Liver (tissue), 8 donors: ENCODE measurements at regions not wholly inside any gene's neighbourhood (a gene's known extent, or its start where the extent isn't known, plus 50 kb on each side); places are given as distances from the start of the nearest gene placed in this dataset.

Source experiments
- DNase-seq: peaks from one replicate; pipeline ENCODE4 v3.0.0-alpha.2; 2017; ENCODE audit warnings: low spot score
- H3K27ac ChIP-seq, 2 donors: one replicate each; pipeline ENCODE4 v1.7.0; 2013; ENCODE audit warnings: inconsistent platforms in 2 of 2, low read length in 2 of 2, control low read depth in 1 of 2, low read depth in 1 of 2, mild to moderate bottlenecking in 1 of 2
- H3K27me3 ChIP-seq, 4 donors: one replicate each; pipeline versions ENCODE4 v1.6.1 to v1.7.0; 2013; ENCODE audit warnings: low read length in 3 of 4, inconsistent platforms in 1 of 4, mild to moderate bottlenecking in 1 of 4, moderate library complexity in 1 of 4; ENCODE audit not compliant: control insufficient read depth in 4 of 4, insufficient read depth in 4 of 4
- H3K36me3 ChIP-seq, 4 donors: one replicate each; pipeline versions ENCODE4 v1.6.1 to v1.7.0; 2013; ENCODE audit warnings: low read length in 3 of 4, mild to moderate bottlenecking in 3 of 4, low read depth in 1 of 4, moderate library complexity in 1 of 4; ENCODE audit not compliant: control insufficient read depth in 4 of 4, insufficient read depth in 3 of 4
- H3K4me1 ChIP-seq, 4 donors: one replicate each; pipeline versions ENCODE4 v1.6.1 to v1.7.0; 2013; ENCODE audit warnings: low read length in 3 of 4, mild to moderate bottlenecking in 3 of 4, moderate library complexity in 1 of 4; ENCODE audit not compliant: control insufficient read depth in 4 of 4, insufficient read depth in 4 of 4
- H3K4me3 ChIP-seq, 3 donors: one replicate each; pipeline versions ENCODE4 v1.6.1 to v1.7.0; 2013; ENCODE audit warnings: low read length in 3 of 3, control low read depth in 1 of 3, low read depth in 1 of 3, mild to moderate bottlenecking in 1 of 3
- H3K9ac ChIP-seq, 2 donors: one replicate each; pipeline ENCODE4 v1.7.0; 2013; ENCODE audit warnings: low read length in 2 of 2, mild to moderate bottlenecking in 2 of 2, moderate library complexity in 2 of 2, control low read depth in 1 of 2, low read depth in 1 of 2
- H3K9me3 ChIP-seq, 4 donors: one replicate each; pipeline versions ENCODE4 v1.6.1 to v1.7.0; 2013; ENCODE audit warnings: low read length in 3 of 4; ENCODE audit not compliant: control insufficient read depth in 4 of 4
- EGR1 ChIP-seq, 2 donors: IDR thresholded peaks; 2 replicates each; pipeline ENCODE4 v1.6.1; 2016 to 2018; ENCODE audit warnings: antibody characterized with exemption in 2 of 2, low read depth in 2 of 2
- FOXA1 ChIP-seq: IDR thresholded peaks from 2 replicates; pipeline ENCODE4 v1.6.1; 2016; ENCODE audit warnings: antibody characterized with exemption
- FOXA2 ChIP-seq: IDR thresholded peaks from 2 replicates; pipeline ENCODE4 v1.6.1; 2016; ENCODE audit warnings: antibody characterized with exemption
- GABPA ChIP-seq, 2 donors: IDR thresholded peaks in 1 of 2; conservative IDR thresholded peaks in 1 of 2; 2 replicates each; pipeline ENCODE4 v1.6.1; 2016; ENCODE audit warnings: antibody characterized with exemption in 2 of 2, mild to moderate bottlenecking in 1 of 2, moderate library complexity in 1 of 2
- HNF4A ChIP-seq, 2 donors: conservative IDR thresholded peaks; 2 replicates each; pipeline ENCODE4 v1.6.1; 2016; ENCODE audit warnings: antibody characterized with exemption in 2 of 2, mild to moderate bottlenecking in 2 of 2
- HNF4G ChIP-seq: IDR thresholded peaks from 2 replicates; pipeline ENCODE4 v1.6.1; 2016; ENCODE audit warnings: antibody characterized with exemption
- JUND ChIP-seq, 2 donors: IDR thresholded peaks; 2 replicates each; pipeline ENCODE4 v1.6.1; 2016; ENCODE audit warnings: antibody characterized with exemption in 2 of 2
- NR2F2 ChIP-seq: IDR thresholded peaks from 2 replicates; pipeline ENCODE4 v1.6.1; 2016; ENCODE audit warnings: antibody characterized with exemption
- RAD21 ChIP-seq, 2 donors: IDR thresholded peaks; 2 replicates each; pipeline ENCODE4 v1.6.1; 2016; ENCODE audit warnings: antibody characterized with exemption in 2 of 2, mild to moderate bottlenecking in 2 of 2
- RXRA ChIP-seq, 2 donors: IDR thresholded peaks; 2 replicates each; pipeline ENCODE4 v1.6.1; 2017 to 2018; ENCODE audit warnings: antibody characterized with exemption in 2 of 2, mild to moderate bottlenecking in 1 of 2
- SP1 ChIP-seq: IDR thresholded peaks from 2 replicates; pipeline ENCODE4 v1.6.1; 2018; ENCODE audit warnings: antibody characterized with exemption, mild to moderate bottlenecking
- TAF1 ChIP-seq: conservative IDR thresholded peaks from 2 replicates; pipeline ENCODE4 v1.6.1; 2016; ENCODE audit warnings: antibody characterized with exemption, mild to moderate bottlenecking
- YY1 ChIP-seq: IDR thresholded peaks from 2 replicates; pipeline ENCODE4 v1.6.1; 2016; ENCODE audit warnings: antibody characterized with exemption, mild to moderate bottlenecking
- WGBS: extraction: QIAGEN DNeasy Blood & Tissue Kit; methylation state at CpG from one replicate; pipeline ENCODE4 v1.1.7; 2013; 5-methylcytosine and 5-hydroxymethylcytosine counted together
- TF ChIP-seq, protein P1 (sequence below): IDR thresholded peaks from 2 replicates; pipeline ENCODE4 v1.6.1; 2016; ENCODE audit warnings: antibody characterized with exemption, mild to moderate bottlenecking
- TF ChIP-seq, protein P2 (sequence below): IDR thresholded peaks from 2 replicates; pipeline ENCODE4 v1.6.1; 2016; ENCODE audit warnings: antibody characterized with exemption
- TF ChIP-seq, protein P3 (sequence below): IDR thresholded peaks from 2 replicates; pipeline ENCODE4 v1.6.1; 2016; ENCODE audit warnings: antibody characterized with exemption
- TF ChIP-seq, protein P4 (sequence below): fragments of 150-350 bp; IDR thresholded peaks from 2 replicates; pipeline ENCODE4 v1.5.1; 2017; ENCODE audit warnings: improper control_type of control experiment, low read depth, low read length; ENCODE audit not compliant: missing input control
- TF ChIP-seq, protein P5 (sequence below): IDR thresholded peaks from 2 replicates; pipeline ENCODE4 v1.6.1; 2016; ENCODE audit warnings: antibody characterized with exemption
- donor health status: healthy.
- donor health status: healthy.
- donor health status: healthy.
- donor health status: healthy.
- donor health status: healthy.

DNA sequence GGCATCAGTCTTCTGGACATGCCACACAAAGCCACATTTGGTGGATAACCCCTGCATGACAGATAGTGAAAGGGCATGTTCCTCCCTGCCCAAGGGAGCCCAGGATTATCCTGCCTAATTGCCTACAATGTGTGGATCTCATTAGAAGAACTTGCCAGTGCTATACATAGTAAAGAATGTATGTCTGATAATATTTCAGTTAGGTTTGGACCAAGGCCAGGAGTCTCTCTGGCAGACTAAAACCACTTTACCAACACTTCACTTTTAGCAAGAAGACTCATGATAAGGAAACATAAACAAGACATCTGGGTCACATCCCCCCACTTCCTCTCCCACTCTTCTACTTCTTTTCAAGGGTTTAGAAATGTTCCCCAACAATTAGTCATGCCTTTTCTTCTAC, 196.7 kb downstream of the MTERF1 start (continued):
- TF ChIP-seq, protein P1, sequence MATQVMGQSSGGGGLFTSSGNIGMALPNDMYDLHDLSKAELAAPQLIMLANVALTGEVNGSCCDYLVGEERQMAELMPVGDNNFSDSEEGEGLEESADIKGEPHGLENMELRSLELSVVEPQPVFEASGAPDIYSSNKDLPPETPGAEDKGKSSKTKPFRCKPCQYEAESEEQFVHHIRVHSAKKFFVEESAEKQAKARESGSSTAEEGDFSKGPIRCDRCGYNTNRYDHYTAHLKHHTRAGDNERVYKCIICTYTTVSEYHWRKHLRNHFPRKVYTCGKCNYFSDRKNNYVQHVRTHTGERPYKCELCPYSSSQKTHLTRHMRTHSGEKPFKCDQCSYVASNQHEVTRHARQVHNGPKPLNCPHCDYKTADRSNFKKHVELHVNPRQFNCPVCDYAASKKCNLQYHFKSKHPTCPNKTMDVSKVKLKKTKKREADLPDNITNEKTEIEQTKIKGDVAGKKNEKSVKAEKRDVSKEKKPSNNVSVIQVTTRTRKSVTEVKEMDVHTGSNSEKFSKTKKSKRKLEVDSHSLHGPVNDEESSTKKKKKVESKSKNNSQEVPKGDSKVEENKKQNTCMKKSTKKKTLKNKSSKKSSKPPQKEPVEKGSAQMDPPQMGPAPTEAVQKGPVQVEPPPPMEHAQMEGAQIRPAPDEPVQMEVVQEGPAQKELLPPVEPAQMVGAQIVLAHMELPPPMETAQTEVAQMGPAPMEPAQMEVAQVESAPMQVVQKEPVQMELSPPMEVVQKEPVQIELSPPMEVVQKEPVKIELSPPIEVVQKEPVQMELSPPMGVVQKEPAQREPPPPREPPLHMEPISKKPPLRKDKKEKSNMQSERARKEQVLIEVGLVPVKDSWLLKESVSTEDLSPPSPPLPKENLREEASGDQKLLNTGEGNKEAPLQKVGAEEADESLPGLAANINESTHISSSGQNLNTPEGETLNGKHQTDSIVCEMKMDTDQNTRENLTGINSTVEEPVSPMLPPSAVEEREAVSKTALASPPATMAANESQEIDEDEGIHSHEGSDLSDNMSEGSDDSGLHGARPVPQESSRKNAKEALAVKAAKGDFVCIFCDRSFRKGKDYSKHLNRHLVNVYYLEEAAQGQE: no peak
- TF ChIP-seq HNF4A (conservative IDR thresholded peaks at IDR 0.05) (no peak), RXRA (IDR thresholded peaks at IDR 0.05) (no peak), SP1 (no peak)

DNA sequence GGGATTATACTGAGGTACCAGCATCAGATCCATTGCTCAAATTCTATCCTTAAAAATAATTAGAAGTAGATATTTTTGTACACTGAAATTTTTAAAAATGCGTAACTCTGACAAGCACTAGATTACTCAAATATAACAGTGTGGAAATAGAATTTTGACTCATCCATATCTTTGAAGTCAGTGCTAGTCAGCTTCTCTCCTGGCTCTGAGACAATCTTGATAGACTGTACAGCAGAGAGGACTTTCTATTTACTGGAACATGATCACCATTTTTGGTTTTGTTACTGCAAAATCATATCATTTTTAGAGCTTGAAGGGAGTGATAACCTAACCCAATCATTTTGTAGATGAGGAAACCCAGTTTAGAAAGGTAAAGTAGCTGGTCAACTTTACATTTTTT, 195.0 kb downstream of the MTERF1 start:
- peaks cover 1 to 16% (median 8%) of the 10 kb centered on the region in 4 donors for H3K9me3 ChIP-seq
- DNase-seq: no peak
- TF ChIP-seq YY1: no peak
- TF ChIP-seq, protein P2, sequence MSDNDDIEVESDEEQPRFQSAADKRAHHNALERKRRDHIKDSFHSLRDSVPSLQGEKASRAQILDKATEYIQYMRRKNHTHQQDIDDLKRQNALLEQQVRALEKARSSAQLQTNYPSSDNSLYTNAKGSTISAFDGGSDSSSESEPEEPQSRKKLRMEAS: no peak
- no peak for TF ChIP-seq NR2F2
- TF ChIP-seq SP1: no peak
- TF ChIP-seq FOXA2: no peak
- TF ChIP-seq FOXA1: no peak
- TF ChIP-seq TAF1: no peak
- TF ChIP-seq, protein P3, sequence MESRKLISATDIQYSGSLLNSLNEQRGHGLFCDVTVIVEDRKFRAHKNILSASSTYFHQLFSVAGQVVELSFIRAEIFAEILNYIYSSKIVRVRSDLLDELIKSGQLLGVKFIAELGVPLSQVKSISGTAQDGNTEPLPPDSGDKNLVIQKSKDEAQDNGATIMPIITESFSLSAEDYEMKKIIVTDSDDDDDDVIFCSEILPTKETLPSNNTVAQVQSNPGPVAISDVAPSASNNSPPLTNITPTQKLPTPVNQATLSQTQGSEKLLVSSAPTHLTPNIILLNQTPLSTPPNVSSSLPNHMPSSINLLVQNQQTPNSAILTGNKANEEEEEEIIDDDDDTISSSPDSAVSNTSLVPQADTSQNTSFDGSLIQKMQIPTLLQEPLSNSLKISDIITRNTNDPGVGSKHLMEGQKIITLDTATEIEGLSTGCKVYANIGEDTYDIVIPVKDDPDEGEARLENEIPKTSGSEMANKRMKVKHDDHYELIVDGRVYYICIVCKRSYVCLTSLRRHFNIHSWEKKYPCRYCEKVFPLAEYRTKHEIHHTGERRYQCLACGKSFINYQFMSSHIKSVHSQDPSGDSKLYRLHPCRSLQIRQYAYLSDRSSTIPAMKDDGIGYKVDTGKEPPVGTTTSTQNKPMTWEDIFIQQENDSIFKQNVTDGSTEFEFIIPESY: no peak
- no peak for TF ChIP-seq EGR1 (IDR thresholded peaks at IDR 0.05; ENCODE audit: low read depth in 2 of 2)
- TF ChIP-seq JUND (IDR thresholded peaks at IDR 0.05): no peak
- TF ChIP-seq, protein P1: no peak
- TF ChIP-seq RXRA (IDR thresholded peaks at IDR 0.05): no peak
- no peak for TF ChIP-seq GABPA (IDR thresholded peaks at IDR 0.05 in 1 of 2, conservative IDR thresholded peaks at IDR 0.05 in 1 of 2)
- TF ChIP-seq, protein P4, sequence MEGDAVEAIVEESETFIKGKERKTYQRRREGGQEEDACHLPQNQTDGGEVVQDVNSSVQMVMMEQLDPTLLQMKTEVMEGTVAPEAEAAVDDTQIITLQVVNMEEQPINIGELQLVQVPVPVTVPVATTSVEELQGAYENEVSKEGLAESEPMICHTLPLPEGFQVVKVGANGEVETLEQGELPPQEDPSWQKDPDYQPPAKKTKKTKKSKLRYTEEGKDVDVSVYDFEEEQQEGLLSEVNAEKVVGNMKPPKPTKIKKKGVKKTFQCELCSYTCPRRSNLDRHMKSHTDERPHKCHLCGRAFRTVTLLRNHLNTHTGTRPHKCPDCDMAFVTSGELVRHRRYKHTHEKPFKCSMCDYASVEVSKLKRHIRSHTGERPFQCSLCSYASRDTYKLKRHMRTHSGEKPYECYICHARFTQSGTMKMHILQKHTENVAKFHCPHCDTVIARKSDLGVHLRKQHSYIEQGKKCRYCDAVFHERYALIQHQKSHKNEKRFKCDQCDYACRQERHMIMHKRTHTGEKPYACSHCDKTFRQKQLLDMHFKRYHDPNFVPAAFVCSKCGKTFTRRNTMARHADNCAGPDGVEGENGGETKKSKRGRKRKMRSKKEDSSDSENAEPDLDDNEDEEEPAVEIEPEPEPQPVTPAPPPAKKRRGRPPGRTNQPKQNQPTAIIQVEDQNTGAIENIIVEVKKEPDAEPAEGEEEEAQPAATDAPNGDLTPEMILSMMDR: no peak
- TF ChIP-seq HNF4A (conservative IDR thresholded peaks at IDR 0.05): no peak
- TF ChIP-seq HNF4G: no peak
- TF ChIP-seq, protein P5, sequence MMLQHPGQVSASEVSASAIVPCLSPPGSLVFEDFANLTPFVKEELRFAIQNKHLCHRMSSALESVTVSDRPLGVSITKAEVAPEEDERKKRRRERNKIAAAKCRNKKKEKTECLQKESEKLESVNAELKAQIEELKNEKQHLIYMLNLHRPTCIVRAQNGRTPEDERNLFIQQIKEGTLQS: no peak
- no peak for TF ChIP-seq RAD21 (IDR thresholded peaks at IDR 0.05)
- H3K4me3 ChIP-seq: no peak overlapping the region
- no peak overlapping the region for H3K9ac ChIP-seq
- H3K27me3 ChIP-seq: no peaks in the 10 kb centered on the region
- no peak overlapping the region for H3K27ac ChIP-seq
- no peaks in the 10 kb centered on the region for H3K36me3 ChIP-seq
- H3K4me1 ChIP-seq: no peaks in the 10 kb centered on the region
- 88% methylated on average over 1 of the region's 1 CpG for WGBS
